Upper lobe of left lung (tissue), 6 donors: ENCODE measurements at regions not wholly inside any gene's neighbourhood (a gene's known extent, or its start where the extent isn't known, plus 50 kb on each side); places are given as distances from the start of the nearest gene placed in this dataset.
A peak's percentile ranks its signal among the peaks of the same experiment; 100 is the strongest.
"Not testable (repeated sequence)": the region's sequence is repeated elsewhere in the genome, so short reads cannot be mapped to it uniquely, and the experiment has no call there.

Experiments used
- ATAC-seq, 2 donors: fragments of 200-7000 bp; cut with Tn5 transposase; one replicate each; pipeline ENCODE4 v1.9.1; 2022; ENCODE audit warnings: mild to moderate bottlenecking in 2 of 2, moderate library complexity in 2 of 2; ENCODE audit not compliant: low FRiP score in 2 of 2
- DNase-seq, 2 donors: peaks; one replicate each; pipeline ENCODE4 v3.0.0-alpha.2; 2019 to 2020
- H3K27ac ChIP-seq, 4 donors: fragments of 200-600 bp; sonication (generic); one replicate each; pipeline ENCODE4 v1.5.1; 2016 to 2019
- H3K27me3 ChIP-seq, 4 donors: fragments of 200-600 bp; sonication (generic); one replicate each; pipeline ENCODE4 v1.5.1; 2017 to 2019
- H3K36me3 ChIP-seq, 4 donors: fragments of 200-600 bp; sonication (generic); one replicate each; pipeline ENCODE4 v1.5.1; 2016 to 2019
- H3K4me1 ChIP-seq, 4 donors: fragments of 200-600 bp; sonication (generic); one replicate each; pipeline ENCODE4 v1.5.1; 2018 to 2019
- H3K4me3 ChIP-seq, 4 donors: fragments of 200-600 bp; sonication (generic); one replicate each; pipeline ENCODE4 v1.5.1; 2017 to 2019; ENCODE audit warnings: mild to moderate bottlenecking in 2 of 4, moderate library complexity in 1 of 4
- H3K9me3 ChIP-seq, 4 donors: fragments of 200-600 bp; sonication (generic); one replicate each; pipeline ENCODE4 v1.5.1; 2018 to 2019
- EP300 ChIP-seq, 4 donors: sonication (generic); formaldehyde crosslinking; IDR thresholded peaks; one replicate each; pipeline ENCODE4 v1.5.1; 2017; ENCODE audit warnings: antibody characterized with exemption in 4 of 4, control low read depth in 2 of 4
- POLR2A ChIP-seq, 4 donors: fragments of 450-650 bp; IDR thresholded peaks; one replicate each; pipeline ENCODE4 v1.5.1; 2016 to 2017; ENCODE audit warnings: antibody characterized with exemption in 4 of 4, mild to moderate bottlenecking in 2 of 4
- POLR2AphosphoS5 ChIP-seq, 2 donors: sonication (generic); formaldehyde crosslinking; IDR thresholded peaks; one replicate each; pipeline ENCODE4 v1.5.1; 2017; ENCODE audit warnings: antibody characterized with exemption in 2 of 2
- WGBS, 2 donors: methylation state at CpG; one replicate each; pipeline ENCODE4 v1.1.5; 2017 to 2018; 5-methylcytosine and 5-hydroxymethylcytosine counted together
- TF ChIP-seq, protein P1 (sequence below), 6 experiments: fragments of 450-650 bp in 4 of 6; fragments of 200-600 bp in 2 of 6; sonication (generic) in 2 of 6; IDR thresholded peaks; one replicate each; pipeline ENCODE4 v1.5.1; 2016 to 2019; ENCODE audit warnings: antibody characterized with exemption in 6 of 6
- donor health status: DM: no; HTN: no; CAD: no; lungs with moderate emphysema.
- donor health status: DM: no; HTN: yes; CAD: no; lungs with severe emphysema.

GRCh38 chr12:7591531-7591930 lies 74.2 kb downstream of the APOBEC1 start:
- TF ChIP-seq POLR2AphosphoS5 (IDR thresholded peaks at IDR 0.05) (no peak), EP300 (IDR thresholded peaks at IDR 0.05) (no peak), POLR2A (IDR thresholded peaks at IDR 0.05) (no peak)
- TF ChIP-seq, protein P1, sequence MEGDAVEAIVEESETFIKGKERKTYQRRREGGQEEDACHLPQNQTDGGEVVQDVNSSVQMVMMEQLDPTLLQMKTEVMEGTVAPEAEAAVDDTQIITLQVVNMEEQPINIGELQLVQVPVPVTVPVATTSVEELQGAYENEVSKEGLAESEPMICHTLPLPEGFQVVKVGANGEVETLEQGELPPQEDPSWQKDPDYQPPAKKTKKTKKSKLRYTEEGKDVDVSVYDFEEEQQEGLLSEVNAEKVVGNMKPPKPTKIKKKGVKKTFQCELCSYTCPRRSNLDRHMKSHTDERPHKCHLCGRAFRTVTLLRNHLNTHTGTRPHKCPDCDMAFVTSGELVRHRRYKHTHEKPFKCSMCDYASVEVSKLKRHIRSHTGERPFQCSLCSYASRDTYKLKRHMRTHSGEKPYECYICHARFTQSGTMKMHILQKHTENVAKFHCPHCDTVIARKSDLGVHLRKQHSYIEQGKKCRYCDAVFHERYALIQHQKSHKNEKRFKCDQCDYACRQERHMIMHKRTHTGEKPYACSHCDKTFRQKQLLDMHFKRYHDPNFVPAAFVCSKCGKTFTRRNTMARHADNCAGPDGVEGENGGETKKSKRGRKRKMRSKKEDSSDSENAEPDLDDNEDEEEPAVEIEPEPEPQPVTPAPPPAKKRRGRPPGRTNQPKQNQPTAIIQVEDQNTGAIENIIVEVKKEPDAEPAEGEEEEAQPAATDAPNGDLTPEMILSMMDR (IDR thresholded peaks at IDR 0.05) = no peak
- Histone ChIP-seq H3K27me3 (no peaks in the 10 kb centered on the region), H3K4me3 (no peak overlapping the region), H3K36me3 (no peaks in the 10 kb centered on the region), H3K27ac (no peak overlapping the region), H3K4me1 (no peaks in the 10 kb centered on the region), H3K9me3 (no peaks in the 10 kb centered on the region)
- 82 to 85% methylated on average over 4 of the region's 4 CpGs for WGBS, 2 donors
- ATAC-seq = no peak
- DNase-seq = no peak

DNA sequence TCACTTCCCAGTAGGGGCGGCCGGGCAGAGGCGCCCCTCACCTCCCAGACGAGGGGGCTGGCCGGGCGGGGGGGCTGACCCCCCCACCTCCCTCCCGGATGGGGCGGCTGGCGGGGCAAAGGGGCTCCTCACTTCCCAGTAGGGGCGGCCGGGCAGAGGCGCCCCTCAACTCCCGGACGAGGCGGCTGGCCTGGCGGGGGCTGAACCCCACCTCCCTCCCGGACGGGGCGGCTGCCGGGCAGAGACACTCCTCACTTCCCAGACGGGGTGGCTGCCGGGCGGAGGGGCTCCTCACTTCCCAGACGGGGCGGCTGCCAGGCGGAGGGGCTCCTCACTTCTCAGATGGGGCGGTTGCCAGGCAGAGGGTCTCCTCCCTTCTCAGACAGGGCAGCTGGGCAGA lies 75.6 kb downstream of the APOBEC1 start:
- not testable (repeated sequence) for H3K27me3 ChIP-seq, H3K4me3 ChIP-seq, H3K36me3 ChIP-seq, H3K27ac ChIP-seq, H3K4me1 ChIP-seq, H3K9me3 ChIP-seq, ATAC-seq
- WGBS, 2 donors = 98% methylated on average over 11 of the region's 27 CpGs; no CpG with 5 or more reads in 1 of the 2 donors
- DNase-seq = peak in 1 of 2 donors; percentile 58

- 35 to 37% methylated on average over 4 of the region's 4 CpGs for WGBS, 2 donors
- H3K4me3 ChIP-seq, H3K4me1 ChIP-seq, H3K27me3 ChIP-seq, H3K36me3 ChIP-seq, H3K27ac ChIP-seq, H3K9me3 ChIP-seq: not testable (repeated sequence)
- TF ChIP-seq, protein P1 (IDR thresholded peaks at IDR 0.05) = peak; percentile 30 to 71 (median 60)
- DNase-seq = peak in 1 of 2 donors; percentile 48
- ATAC-seq = peak; percentile 55 to 91
Measured at GRCh38 chr12:7588742-7589329, 76.9 kb downstream of the APOBEC1 start.

- DNase-seq = peak in 1 of 2 donors; percentile 42
- H3K4me1 ChIP-seq, H3K36me3 ChIP-seq, H3K4me3 ChIP-seq, H3K9me3 ChIP-seq, H3K27me3 ChIP-seq, H3K27ac ChIP-seq: not testable (repeated sequence)
- WGBS, 2 donors = 88 to 100% methylated on average over 1 of the region's 1 CpG
- ATAC-seq = peak in 1 of 2 donors; percentile 68
Measured at GRCh38 chr12:7584137-7584536, 80.6 kb upstream of the CD163 start.

GRCh38 chr12:7583471-7583870 lies 79.9 kb upstream of the CD163 start:
- no peak overlapping the region for H3K4me3 ChIP-seq
- no peak overlapping the region for H3K27ac ChIP-seq
- ATAC-seq (peak in 1 of 2 donors; percentile 73), DNase-seq (peak; percentile 1 to 38)
- TF ChIP-seq EP300 (IDR thresholded peaks at IDR 0.05) (no peak), POLR2AphosphoS5 (IDR thresholded peaks at IDR 0.05) (no peak), POLR2A (IDR thresholded peaks at IDR 0.05) (no peak)
- TF ChIP-seq, protein P1 (IDR thresholded peaks at IDR 0.05) = no peak
- peaks cover 0 to 3% (median 0%) of the 10 kb centered on the region in 4 donors for H3K9me3 ChIP-seq
- WGBS, 2 donors = 51 to 53% methylated on average over 3 to 5 of the region's 6 CpGs
- H3K36me3 ChIP-seq = no peaks in the 10 kb centered on the region
- H3K27me3 ChIP-seq = no peaks in the 10 kb centered on the region
- no peaks in the 10 kb centered on the region for H3K4me1 ChIP-seq

GRCh38 chr12:7582796-7583195 lies 79.2 kb upstream of the CD163 start:
- no peaks in the 10 kb centered on the region for H3K36me3 ChIP-seq
- TF ChIP-seq POLR2AphosphoS5 (IDR thresholded peaks at IDR 0.05) = no peak
- TF ChIP-seq POLR2A (IDR thresholded peaks at IDR 0.05) = no peak
- no peak for TF ChIP-seq EP300 (IDR thresholded peaks at IDR 0.05)
- TF ChIP-seq, protein P1 (IDR thresholded peaks at IDR 0.05) = no peak
- DNase-seq (no peak), ATAC-seq (no peak)
- peaks cover 0 to 3% (median 0%) of the 10 kb centered on the region in 4 donors for H3K9me3 ChIP-seq
- H3K27ac ChIP-seq = no peak overlapping the region
- H3K4me3 ChIP-seq = no peak overlapping the region
- H3K4me1 ChIP-seq = no peaks in the 10 kb centered on the region
- H3K27me3 ChIP-seq = no peaks in the 10 kb centered on the region
- WGBS, 2 donors = 82% methylated on average over 2 of the region's 2 CpGs
